Gastrocnemius medialis (tissue), 4 donors: ENCODE measurements at regions not wholly inside any gene's neighbourhood (a gene's known extent, or its start where the extent isn't known, plus 50 kb on each side); places are given as distances from the start of the nearest gene placed in this dataset.

Source experiments
- POLR2A ChIP-seq, 2 donors: fragments of 450-650 bp; IDR thresholded peaks; one replicate each; pipeline ENCODE4 v1.6.1; 2017; ENCODE audit warnings: antibody characterized with exemption in 2 of 2, mild to moderate bottlenecking in 2 of 2, moderate library complexity in 2 of 2
- TF ChIP-seq, protein P1 (sequence below), 5 experiments: fragments of 450-650 bp in 3 of 5; fragments of 200-600 bp in 2 of 5; sonication (generic) in 2 of 5; IDR thresholded peaks in 4 of 5; conservative IDR thresholded peaks in 1 of 5; 1 replicate in 4 of 5; 2 replicates in 1 of 5; pipeline ENCODE4 v1.5.1; 2016 to 2019; ENCODE audit warnings: antibody characterized with exemption in 5 of 5, mild to moderate bottlenecking in 3 of 5, moderate library complexity in 3 of 5

DNA sequence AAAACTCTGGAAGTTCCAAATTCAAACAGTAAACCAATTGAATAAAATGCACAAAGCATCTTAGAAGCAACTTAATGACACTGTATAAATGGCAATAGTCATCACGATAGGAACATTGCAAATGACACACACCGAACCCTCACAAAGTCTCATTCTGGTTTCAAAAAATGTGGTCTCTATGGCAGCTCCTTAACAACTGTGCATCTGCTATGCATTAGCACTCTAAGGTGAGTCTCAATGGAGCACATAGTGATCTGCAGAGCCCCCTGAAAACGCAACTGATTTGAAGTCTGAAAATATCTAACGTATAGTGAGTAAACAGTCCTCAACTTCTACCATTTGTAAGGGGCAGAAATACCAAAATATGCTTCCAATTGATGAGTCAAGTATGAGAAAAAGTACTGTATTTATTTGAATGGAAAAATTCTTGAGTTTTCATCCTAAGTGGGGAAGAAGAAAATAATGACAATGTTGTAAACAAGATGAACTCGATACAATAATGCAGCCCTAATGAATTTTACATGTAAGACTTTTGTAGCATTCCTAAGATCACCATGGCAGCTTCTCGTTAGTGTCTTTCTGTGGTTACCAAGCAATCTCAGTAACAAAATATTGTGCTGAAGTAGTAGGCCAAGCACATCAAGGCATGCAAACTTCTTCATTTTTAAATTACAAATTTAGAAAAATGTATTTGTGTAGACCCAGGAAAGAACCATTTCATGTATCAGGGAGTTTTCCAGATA is 517.5 kb upstream of the FAM174A start:
- TF ChIP-seq, protein P1, sequence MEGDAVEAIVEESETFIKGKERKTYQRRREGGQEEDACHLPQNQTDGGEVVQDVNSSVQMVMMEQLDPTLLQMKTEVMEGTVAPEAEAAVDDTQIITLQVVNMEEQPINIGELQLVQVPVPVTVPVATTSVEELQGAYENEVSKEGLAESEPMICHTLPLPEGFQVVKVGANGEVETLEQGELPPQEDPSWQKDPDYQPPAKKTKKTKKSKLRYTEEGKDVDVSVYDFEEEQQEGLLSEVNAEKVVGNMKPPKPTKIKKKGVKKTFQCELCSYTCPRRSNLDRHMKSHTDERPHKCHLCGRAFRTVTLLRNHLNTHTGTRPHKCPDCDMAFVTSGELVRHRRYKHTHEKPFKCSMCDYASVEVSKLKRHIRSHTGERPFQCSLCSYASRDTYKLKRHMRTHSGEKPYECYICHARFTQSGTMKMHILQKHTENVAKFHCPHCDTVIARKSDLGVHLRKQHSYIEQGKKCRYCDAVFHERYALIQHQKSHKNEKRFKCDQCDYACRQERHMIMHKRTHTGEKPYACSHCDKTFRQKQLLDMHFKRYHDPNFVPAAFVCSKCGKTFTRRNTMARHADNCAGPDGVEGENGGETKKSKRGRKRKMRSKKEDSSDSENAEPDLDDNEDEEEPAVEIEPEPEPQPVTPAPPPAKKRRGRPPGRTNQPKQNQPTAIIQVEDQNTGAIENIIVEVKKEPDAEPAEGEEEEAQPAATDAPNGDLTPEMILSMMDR (IDR thresholded peaks at IDR 0.05 in 4 of 5, conservative IDR thresholded peaks at IDR 0.05 in 1 of 5), result no peak
- no peak for TF ChIP-seq POLR2A (IDR thresholded peaks at IDR 0.05)
